ENCODE measurements at regions not wholly inside any gene's neighbourhood (a gene's known extent, or its start where the extent isn't known, plus 50 kb on each side); places are given as distances from the start of the nearest gene placed in this dataset.

DNA sequence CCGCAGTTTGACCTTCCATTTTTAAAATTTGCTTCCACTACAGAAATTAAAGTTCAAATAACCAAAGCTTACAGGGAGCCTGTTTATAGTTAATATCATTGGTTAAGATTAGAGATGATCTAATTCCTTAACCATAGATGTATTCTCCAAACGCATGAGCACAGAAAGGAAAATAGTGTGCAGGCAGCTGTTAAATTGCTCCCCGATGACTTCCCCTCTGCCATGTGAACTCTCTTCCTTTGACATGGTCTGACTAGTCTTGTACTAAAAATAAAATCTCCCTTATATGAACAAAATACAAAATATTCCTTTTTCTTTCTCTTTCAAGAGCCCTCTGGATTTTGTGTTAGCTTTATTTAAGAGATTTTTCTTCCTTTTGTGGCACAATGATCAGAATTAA is 507.6 kb upstream of the AMELY start:
- no peak for TF ChIP-seq CTCF (IDR thresholded peaks at IDR 0.05; ENCODE audit: control extremely low read depth in 1 of 3, insufficient read depth in 1 of 3, low read depth in 1 of 3, low read length in 3 of 3)
- no peak for TF ChIP-seq HDAC2 (IDR thresholded peaks at IDR 0.05; ENCODE audit: borderline replicate concordance in 1 of 2, low read depth in 2 of 2, low read length in 2 of 2)
- TF ChIP-seq CHD2 (IDR thresholded peaks at IDR 0.05; ENCODE audit: low read length) = no peak
- TF ChIP-seq SUZ12 (IDR thresholded peaks at IDR 0.05; ENCODE audit: low read length) = no peak
- TF ChIP-seq POLR2A (IDR thresholded peaks at IDR 0.05; ENCODE audit: control extremely low read depth in 1 of 2, low read depth in 2 of 2, low read length in 2 of 2) = no peak
- TF ChIP-seq POLR2AphosphoS5 (IDR thresholded peaks at IDR 0.05; ENCODE audit: low read depth, low read length) = no peak
- no peak for TF ChIP-seq EP300 (IDR thresholded peaks at IDR 0.05; ENCODE audit: borderline replicate concordance in 1 of 2, low read depth in 2 of 2, low read length in 2 of 2)

Measured in H1 (cell line).